HL-60 (cell line): ENCODE measurements at regions not wholly inside any gene's neighbourhood (a gene's known extent, or its start where the extent isn't known, plus 50 kb on each side); places are given as distances from the start of the nearest gene placed in this dataset.

Source experiments
- DNase-seq, 2 experiments: peaks; one replicate each; pipeline ENCODE4 v3.0.0-alpha.2; 2010 to 2020; ENCODE audit warnings: low read depth in 1 of 2, low spot score in 1 of 2
- H3K27ac ChIP-seq: fragments of 250-450 bp; sonication (Bioruptor Pico); replicated peaks from 2 replicates; pipeline ENCODE4 v1.5.1; 2020; ENCODE audit warnings: mild to moderate bottlenecking, moderate library complexity
- H3K27me3 ChIP-seq: fragments of 250-450 bp; sonication (Bioruptor Pico); 2 replicates; pipeline ENCODE4 v1.5.1; 2021; ENCODE audit warnings: mild to moderate bottlenecking, moderate library complexity; ENCODE audit not compliant: insufficient read depth, poor library complexity, severe bottlenecking
- H3K4me3 ChIP-seq: replicated peaks from 2 replicates; pipeline ENCODE4 v1.5.1; 2011; ENCODE audit warnings: mild to moderate bottlenecking, control low read depth, low read length; ENCODE audit not compliant: insufficient read depth
- GABPA ChIP-seq: IDR thresholded peaks from 2 replicates; pipeline ENCODE4 v1.6.1; 2012; ENCODE audit warnings: low read depth
- POLR2AphosphoS5 ChIP-seq: IDR thresholded peaks from 2 replicates; pipeline ENCODE4 v1.6.1; 2012; ENCODE audit warnings: low read depth
- REST ChIP-seq: IDR thresholded peaks from 2 replicates; pipeline ENCODE4 v1.6.1; 2012; ENCODE audit warnings: low read depth; ENCODE audit not compliant: insufficient replicate concordance
- SPI1 ChIP-seq: IDR thresholded peaks from 2 replicates; pipeline ENCODE4 v1.6.1; 2012; ENCODE audit warnings: low read depth, mild to moderate bottlenecking, borderline replicate concordance
- TF ChIP-seq, protein P1 (sequence below): IDR thresholded peaks from one replicate; pipeline ENCODE4 v1.5.1; 2011; ENCODE audit warnings: low read length, control low read depth, inconsistent platforms; ENCODE audit not compliant: insufficient read depth

DNA sequence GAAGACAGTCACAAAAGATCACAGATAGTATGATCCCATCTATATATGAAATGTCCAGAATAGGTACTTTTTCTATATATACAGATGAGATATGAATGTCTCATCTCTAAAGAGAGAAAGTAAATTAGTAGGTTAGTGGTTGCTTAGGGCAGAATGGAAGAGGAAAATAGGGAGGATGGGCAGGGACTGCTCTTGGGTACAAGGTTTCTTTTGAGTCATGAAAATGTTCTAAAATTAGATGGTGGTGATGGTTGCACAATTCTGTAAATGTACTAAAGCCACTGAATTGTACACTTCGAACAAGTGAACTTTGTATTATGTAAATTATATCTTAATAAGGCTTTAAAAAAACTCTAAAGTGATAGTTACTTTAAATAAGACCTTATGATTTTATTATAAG lies 59.6 kb upstream of the GRAMD2B start:
- Histone ChIP-seq H3K4me3 (no peak overlapping the region), H3K27ac (no peak overlapping the region), H3K27me3 (no peaks in the 10 kb centered on the region)
- TF ChIP-seq, protein P1, sequence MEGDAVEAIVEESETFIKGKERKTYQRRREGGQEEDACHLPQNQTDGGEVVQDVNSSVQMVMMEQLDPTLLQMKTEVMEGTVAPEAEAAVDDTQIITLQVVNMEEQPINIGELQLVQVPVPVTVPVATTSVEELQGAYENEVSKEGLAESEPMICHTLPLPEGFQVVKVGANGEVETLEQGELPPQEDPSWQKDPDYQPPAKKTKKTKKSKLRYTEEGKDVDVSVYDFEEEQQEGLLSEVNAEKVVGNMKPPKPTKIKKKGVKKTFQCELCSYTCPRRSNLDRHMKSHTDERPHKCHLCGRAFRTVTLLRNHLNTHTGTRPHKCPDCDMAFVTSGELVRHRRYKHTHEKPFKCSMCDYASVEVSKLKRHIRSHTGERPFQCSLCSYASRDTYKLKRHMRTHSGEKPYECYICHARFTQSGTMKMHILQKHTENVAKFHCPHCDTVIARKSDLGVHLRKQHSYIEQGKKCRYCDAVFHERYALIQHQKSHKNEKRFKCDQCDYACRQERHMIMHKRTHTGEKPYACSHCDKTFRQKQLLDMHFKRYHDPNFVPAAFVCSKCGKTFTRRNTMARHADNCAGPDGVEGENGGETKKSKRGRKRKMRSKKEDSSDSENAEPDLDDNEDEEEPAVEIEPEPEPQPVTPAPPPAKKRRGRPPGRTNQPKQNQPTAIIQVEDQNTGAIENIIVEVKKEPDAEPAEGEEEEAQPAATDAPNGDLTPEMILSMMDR = no peak
- TF ChIP-seq GABPA (no peak), POLR2AphosphoS5 (no peak), SPI1 (no peak), REST (no peak)
- peak in 1 of 2 experiments; percentile 7 for DNase-seq

DNA sequence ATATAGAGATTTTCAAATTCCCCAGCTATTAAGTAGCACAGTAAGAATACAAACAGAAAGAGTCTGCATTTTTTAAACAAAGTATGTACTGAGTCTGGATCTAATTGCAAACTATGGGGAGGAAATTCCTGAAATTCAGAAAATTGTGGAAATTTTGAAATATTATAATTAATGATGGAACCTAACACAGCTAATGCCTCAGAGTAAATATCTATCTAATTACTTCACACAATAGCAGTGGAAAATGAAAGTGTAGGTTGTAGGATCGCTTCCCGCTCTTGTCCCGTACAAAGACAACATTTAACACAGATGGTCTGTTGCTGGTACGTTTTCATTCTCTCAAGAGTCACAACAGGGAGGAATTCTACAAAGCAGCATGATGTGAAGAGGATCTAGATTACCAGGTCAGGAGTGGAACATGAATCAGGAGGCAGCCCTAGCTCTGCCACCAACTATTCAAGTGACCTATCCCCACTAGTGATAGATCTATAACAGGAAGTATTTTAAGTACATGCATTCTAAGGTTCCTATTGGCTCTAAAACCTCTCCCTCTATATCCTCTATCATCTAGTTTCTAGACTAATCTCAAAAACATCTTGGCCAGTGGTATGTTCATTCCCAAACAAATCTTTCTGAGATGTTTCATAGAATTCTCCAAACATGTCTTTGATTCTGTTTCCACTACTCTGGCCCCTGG lies 58.9 kb upstream of the GRAMD2B start:
- no peak for DNase-seq
- TF ChIP-seq, protein P1 = no peak
- no peak overlapping the region for H3K27ac ChIP-seq
- H3K27me3 ChIP-seq = no peaks in the 10 kb centered on the region
- H3K4me3 ChIP-seq = no peak overlapping the region

GRCh38 chr5:126365446-126366198 lies 57.6 kb upstream of the GRAMD2B start:
- no peak overlapping the region for H3K27ac ChIP-seq
- H3K4me3 ChIP-seq = no peak overlapping the region
- no peak for DNase-seq
- TF ChIP-seq POLR2AphosphoS5 (no peak), REST (no peak), GABPA (no peak), SPI1 (no peak)
- TF ChIP-seq, protein P1 = no peak
- H3K27me3 ChIP-seq = no peaks in the 10 kb centered on the region
